HG02840 (cell line): ENCODE measurements at regions not wholly inside any gene's neighbourhood (a gene's known extent, or its start where the extent isn't known, plus 50 kb on each side); places are given as distances from the start of the nearest gene placed in this dataset.
"Not testable (repeated sequence)": the region's sequence is repeated elsewhere in the genome, so short reads cannot be mapped to it uniquely, and the experiment has no call there.

Source experiments
- ATAC-seq: cut with Tn5 transposase; IDR thresholded peaks from one replicate; pipeline ENCODE4 v1.9.1; 2021; ENCODE audit warnings: mild to moderate bottlenecking, moderate library complexity, moderate number of reproducible peaks; ENCODE audit not compliant: unreplicated experiment, low FRiP score

GRCh38 chr12:92255741-92256140, 110.1 kb upstream of the BTG1 start:
- no peak for ATAC-seq

- no peak for ATAC-seq
These were observed 107.7 kb upstream of the BTG1 start for GRCh38 chr12:92253301-92253700.

- ATAC-seq: no peak
These were observed 103.3 kb upstream of the BTG1 start for GRCh38 chr12:92248977-92249376.

GRCh38 chr12:92244036-92244435, 98.4 kb upstream of the BTG1 start:
- no peak for ATAC-seq

- no peak for ATAC-seq
These were observed 97.3 kb upstream of the BTG1 start for GRCh38 chr12:92242907-92243306.

GRCh38 chr12:92237762-92238523, 92.3 kb upstream of the BTG1 start:
- ATAC-seq: no peak

- no peak for ATAC-seq
These were observed 91.6 kb upstream of the BTG1 start for GRCh38 chr12:92237262-92237661.

GRCh38 chr12:92235703-92236472, 90.2 kb upstream of the BTG1 start:
- no peak for ATAC-seq

- no peak for ATAC-seq
These were observed 88.9 kb upstream of the BTG1 start for GRCh38 chr12:92234533-92234932.

- no peak for ATAC-seq
These were observed 87.8 kb upstream of the BTG1 start for GRCh38 chr12:92233346-92234015.

- ATAC-seq: not testable (repeated sequence)
These were observed 86.8 kb upstream of the BTG1 start for GRCh38 chr12:92232371-92232932.

GRCh38 chr12:92231945-92232344, 86.3 kb upstream of the BTG1 start:
- not testable (repeated sequence) for ATAC-seq

- ATAC-seq: not testable (repeated sequence)
These were observed 85.9 kb upstream of the BTG1 start for GRCh38 chr12:92231532-92231931.

- ATAC-seq: no peak
These were observed 83.7 kb upstream of the BTG1 start for GRCh38 chr12:92229381-92229780.

- no peak for ATAC-seq
These were observed 81.3 kb upstream of the BTG1 start for GRCh38 chr12:92226961-92227360.

GRCh38 chr12:92226071-92226661, 80.5 kb upstream of the BTG1 start:
- ATAC-seq: no peak

GRCh38 chr12:92224685-92225331, 79.2 kb upstream of the BTG1 start:
- no peak for ATAC-seq

- ATAC-seq: no peak
These were observed 77.8 kb upstream of the BTG1 start for GRCh38 chr12:92223481-92223880.

- ATAC-seq: no peak
These were observed 76.1 kb upstream of the BTG1 start for GRCh38 chr12:92221656-92222315.
